ENCODE measurements at regions not wholly inside any gene's neighbourhood (a gene's known extent, or its start where the extent isn't known, plus 50 kb on each side); places are given as distances from the start of the nearest gene placed in this dataset.
A peak's percentile ranks its signal among the peaks of the same experiment; 100 is the strongest.

DNA sequence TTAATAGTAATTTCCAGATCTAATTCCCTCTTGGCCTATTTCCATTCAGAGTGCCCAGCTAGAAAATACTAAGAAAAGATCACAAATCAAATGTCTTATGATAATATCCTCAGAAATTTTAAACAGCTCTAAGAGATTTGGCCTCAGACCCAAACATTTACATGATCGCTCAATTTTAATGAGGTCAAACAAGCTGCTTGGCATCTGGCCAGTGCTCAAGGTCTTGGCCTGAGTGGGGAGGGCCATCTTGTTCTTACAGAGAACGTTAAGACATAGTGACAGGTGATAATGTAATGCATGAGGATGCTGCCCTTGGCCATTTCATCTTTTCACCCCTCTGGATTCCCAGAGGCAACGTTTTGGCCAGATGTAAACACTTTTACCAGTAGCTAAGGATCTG, 159.2 kb upstream of the SLC7A11 start:
- no peak for DNase-seq (ENCODE audit: low spot score)
- Mint-ChIP-seq H3K4me1 (ENCODE audit: unreplicated experiment) (peaks cover 8% of the 10 kb centered on the region), H3K9me3 (ENCODE audit: unreplicated experiment) (no peaks in the 10 kb centered on the region), H3K4me3 (ENCODE audit: unreplicated experiment) (no peak overlapping the region), H3K27ac (ENCODE audit: unreplicated experiment) (no peak overlapping the region), H3K27me3 (ENCODE audit: unreplicated experiment) (no peaks in the 10 kb centered on the region), H3K36me3 (ENCODE audit: low read depth, unreplicated experiment) (no peaks in the 10 kb centered on the region)
- TF ChIP-seq, protein P1, sequence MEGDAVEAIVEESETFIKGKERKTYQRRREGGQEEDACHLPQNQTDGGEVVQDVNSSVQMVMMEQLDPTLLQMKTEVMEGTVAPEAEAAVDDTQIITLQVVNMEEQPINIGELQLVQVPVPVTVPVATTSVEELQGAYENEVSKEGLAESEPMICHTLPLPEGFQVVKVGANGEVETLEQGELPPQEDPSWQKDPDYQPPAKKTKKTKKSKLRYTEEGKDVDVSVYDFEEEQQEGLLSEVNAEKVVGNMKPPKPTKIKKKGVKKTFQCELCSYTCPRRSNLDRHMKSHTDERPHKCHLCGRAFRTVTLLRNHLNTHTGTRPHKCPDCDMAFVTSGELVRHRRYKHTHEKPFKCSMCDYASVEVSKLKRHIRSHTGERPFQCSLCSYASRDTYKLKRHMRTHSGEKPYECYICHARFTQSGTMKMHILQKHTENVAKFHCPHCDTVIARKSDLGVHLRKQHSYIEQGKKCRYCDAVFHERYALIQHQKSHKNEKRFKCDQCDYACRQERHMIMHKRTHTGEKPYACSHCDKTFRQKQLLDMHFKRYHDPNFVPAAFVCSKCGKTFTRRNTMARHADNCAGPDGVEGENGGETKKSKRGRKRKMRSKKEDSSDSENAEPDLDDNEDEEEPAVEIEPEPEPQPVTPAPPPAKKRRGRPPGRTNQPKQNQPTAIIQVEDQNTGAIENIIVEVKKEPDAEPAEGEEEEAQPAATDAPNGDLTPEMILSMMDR (IDR thresholded peaks at IDR 0.05; ENCODE audit: unreplicated experiment): no peak

DNA sequence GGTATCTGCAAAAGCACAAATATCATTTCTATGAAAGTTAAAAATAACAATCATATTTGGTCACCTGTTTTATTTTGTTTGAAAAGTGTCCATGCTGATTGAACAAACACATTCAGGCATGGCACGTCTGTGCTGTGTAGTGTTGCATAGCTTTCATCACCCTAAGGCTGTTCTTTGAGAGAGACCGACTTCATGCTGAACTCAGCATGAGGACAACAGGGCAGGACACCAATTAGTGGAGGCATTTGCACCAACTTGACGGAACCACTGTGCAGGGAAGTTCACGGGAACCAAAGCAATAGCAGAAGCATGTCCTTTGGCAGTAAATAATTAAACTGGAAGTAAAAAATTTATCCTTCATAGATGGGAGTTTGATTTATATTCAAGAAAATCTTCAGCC, 158.4 kb upstream of the SLC7A11 start:
- Mint-ChIP-seq H3K36me3 (ENCODE audit: low read depth, unreplicated experiment) (no peaks in the 10 kb centered on the region), H3K27ac (ENCODE audit: unreplicated experiment) (no peak overlapping the region), H3K9me3 (ENCODE audit: unreplicated experiment) (no peaks in the 10 kb centered on the region), H3K4me3 (ENCODE audit: unreplicated experiment) (no peak overlapping the region), H3K4me1 (ENCODE audit: unreplicated experiment) (peaks cover 8% of the 10 kb centered on the region), H3K27me3 (ENCODE audit: unreplicated experiment) (no peaks in the 10 kb centered on the region)
- TF ChIP-seq, protein P1 (IDR thresholded peaks at IDR 0.05; ENCODE audit: unreplicated experiment): no peak
- DNase-seq (ENCODE audit: low spot score): no peak

DNA sequence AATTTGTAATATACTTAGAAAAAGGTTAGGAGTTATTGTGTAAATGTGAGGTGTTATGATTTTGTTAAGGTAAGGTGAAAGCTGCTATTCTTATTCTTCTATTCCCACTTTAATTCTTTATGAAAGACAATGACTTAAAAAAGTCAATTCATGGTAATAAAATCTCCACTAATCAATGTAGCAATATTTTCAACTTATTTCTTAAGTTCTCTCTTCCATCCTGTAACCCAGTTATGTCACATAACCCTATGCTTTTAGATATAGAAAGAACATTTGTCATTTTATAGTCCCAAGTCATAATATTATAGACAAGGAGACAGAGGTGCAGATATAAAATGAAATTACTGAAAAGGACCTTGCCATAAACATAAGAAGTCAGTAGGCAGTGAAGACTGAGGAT, 157.9 kb upstream of the SLC7A11 start:
- no peaks in the 10 kb centered on the region for H3K27me3 Mint-ChIP-seq (ENCODE audit: unreplicated experiment)
- H3K36me3 Mint-ChIP-seq (ENCODE audit: low read depth, unreplicated experiment): no peaks in the 10 kb centered on the region
- H3K4me1 Mint-ChIP-seq (ENCODE audit: unreplicated experiment): peaks cover 8% of the 10 kb centered on the region
- no peak overlapping the region for H3K4me3 Mint-ChIP-seq (ENCODE audit: unreplicated experiment)
- no peaks in the 10 kb centered on the region for H3K9me3 Mint-ChIP-seq (ENCODE audit: unreplicated experiment)
- H3K27ac Mint-ChIP-seq (ENCODE audit: unreplicated experiment): no peak overlapping the region
- TF ChIP-seq, protein P1 (IDR thresholded peaks at IDR 0.05; ENCODE audit: unreplicated experiment): no peak
- DNase-seq (ENCODE audit: low spot score): no peak

DNA sequence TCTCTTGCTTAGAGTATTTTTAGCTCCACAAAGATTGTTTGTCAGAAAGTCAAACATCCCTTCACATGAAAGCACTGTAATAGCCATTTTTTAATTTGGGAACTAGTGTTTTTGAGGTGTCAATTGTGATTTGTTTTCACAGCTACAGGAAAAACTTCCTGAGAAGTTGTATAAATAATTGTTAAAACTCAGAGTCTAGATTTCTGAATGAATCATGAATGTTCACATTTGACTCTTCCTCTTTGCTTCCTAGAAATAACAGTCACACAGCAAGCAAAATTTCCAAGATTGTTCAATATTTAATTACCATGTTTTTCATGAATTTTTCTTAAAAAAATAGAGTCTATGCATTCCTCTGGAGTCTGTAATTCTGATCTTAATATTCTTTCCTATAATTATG, 156.9 kb upstream of the SLC7A11 start:
- no peak overlapping the region for H3K4me3 Mint-ChIP-seq (ENCODE audit: unreplicated experiment)
- peaks cover 10% of the 10 kb centered on the region for H3K4me1 Mint-ChIP-seq (ENCODE audit: unreplicated experiment)
- peak overlapping the region; percentile 78 for H3K27ac Mint-ChIP-seq (ENCODE audit: unreplicated experiment)
- no peaks in the 10 kb centered on the region for H3K27me3 Mint-ChIP-seq (ENCODE audit: unreplicated experiment)
- TF ChIP-seq, protein P1 (IDR thresholded peaks at IDR 0.05; ENCODE audit: unreplicated experiment): no peak
- H3K9me3 Mint-ChIP-seq (ENCODE audit: unreplicated experiment): no peaks in the 10 kb centered on the region
- no peak for DNase-seq (ENCODE audit: low spot score)
- H3K36me3 Mint-ChIP-seq (ENCODE audit: low read depth, unreplicated experiment): no peaks in the 10 kb centered on the region

DNA sequence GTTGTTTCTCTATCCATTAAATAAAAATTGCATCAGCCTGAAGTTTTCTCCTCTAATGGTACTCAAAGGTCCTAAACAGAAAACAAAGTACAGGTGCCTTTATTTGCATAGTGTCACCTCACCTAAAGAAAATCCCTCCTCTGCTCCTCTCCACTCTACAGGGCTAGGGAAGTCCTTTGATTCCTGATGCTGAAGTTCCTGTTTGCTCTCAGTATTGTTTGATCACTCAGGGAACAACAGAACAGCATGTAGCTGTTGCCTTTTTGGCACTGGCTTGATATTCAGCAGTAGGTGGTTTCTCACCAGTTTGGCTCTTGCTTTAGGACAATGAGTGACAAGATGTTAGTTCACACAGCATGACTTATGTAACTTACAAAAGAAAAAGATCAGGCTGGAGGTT, 156.2 kb upstream of the SLC7A11 start:
- H3K4me1 Mint-ChIP-seq (ENCODE audit: unreplicated experiment): peaks cover 10% of the 10 kb centered on the region
- DNase-seq (ENCODE audit: low spot score): no peak
- H3K36me3 Mint-ChIP-seq (ENCODE audit: low read depth, unreplicated experiment): no peaks in the 10 kb centered on the region
- H3K9me3 Mint-ChIP-seq (ENCODE audit: unreplicated experiment): no peaks in the 10 kb centered on the region
- H3K27me3 Mint-ChIP-seq (ENCODE audit: unreplicated experiment): no peaks in the 10 kb centered on the region
- H3K27ac Mint-ChIP-seq (ENCODE audit: unreplicated experiment): peak overlapping the region; percentile 78
- no peak overlapping the region for H3K4me3 Mint-ChIP-seq (ENCODE audit: unreplicated experiment)
- TF ChIP-seq, protein P1 (IDR thresholded peaks at IDR 0.05; ENCODE audit: unreplicated experiment): no peak

All from endothelial cell (in vitro differentiated cells).